PC-9 (cell line): ENCODE measurements at regions not wholly inside any gene's neighbourhood (a gene's known extent, or its start where the extent isn't known, plus 50 kb on each side); places are given as distances from the start of the nearest gene placed in this dataset.

Experiments used
- EZH2 ChIP-seq: fragments of 200-600 bp; sonication (generic); IDR thresholded peaks from 2 replicates; pipeline ENCODE4 v1.8.0; 2017; ENCODE audit warnings: antibody characterized with exemption, low read depth
- TF ChIP-seq, protein P1 (sequence below): fragments of 200-600 bp; sonication (generic); conservative IDR thresholded peaks from 2 replicates; pipeline ENCODE4 v1.6.1; 2017; ENCODE audit warnings: mixed run types, antibody characterized with exemption, mild to moderate bottlenecking, moderate library complexity

DNA sequence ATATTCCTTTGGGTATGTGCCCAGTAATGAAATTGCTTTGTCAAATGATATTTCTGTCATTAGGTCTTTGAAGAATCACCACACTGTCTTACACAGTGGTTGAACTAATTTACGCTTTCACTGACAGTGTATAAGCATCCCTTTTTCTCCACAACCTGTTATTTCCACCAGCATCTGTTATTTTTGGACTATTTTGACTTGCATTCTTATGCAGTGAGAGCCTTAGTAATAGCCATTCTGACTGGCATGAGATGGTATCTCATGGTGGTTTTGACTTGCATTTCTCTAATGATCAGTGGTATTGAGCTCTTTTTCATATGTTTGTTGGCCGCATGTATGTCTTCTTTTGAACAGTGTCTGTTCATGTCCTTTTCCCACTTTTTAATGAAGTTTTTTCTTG lies 92.0 kb upstream of the SPATA13 start:
- TF ChIP-seq EZH2, result no peak
- TF ChIP-seq, protein P1, sequence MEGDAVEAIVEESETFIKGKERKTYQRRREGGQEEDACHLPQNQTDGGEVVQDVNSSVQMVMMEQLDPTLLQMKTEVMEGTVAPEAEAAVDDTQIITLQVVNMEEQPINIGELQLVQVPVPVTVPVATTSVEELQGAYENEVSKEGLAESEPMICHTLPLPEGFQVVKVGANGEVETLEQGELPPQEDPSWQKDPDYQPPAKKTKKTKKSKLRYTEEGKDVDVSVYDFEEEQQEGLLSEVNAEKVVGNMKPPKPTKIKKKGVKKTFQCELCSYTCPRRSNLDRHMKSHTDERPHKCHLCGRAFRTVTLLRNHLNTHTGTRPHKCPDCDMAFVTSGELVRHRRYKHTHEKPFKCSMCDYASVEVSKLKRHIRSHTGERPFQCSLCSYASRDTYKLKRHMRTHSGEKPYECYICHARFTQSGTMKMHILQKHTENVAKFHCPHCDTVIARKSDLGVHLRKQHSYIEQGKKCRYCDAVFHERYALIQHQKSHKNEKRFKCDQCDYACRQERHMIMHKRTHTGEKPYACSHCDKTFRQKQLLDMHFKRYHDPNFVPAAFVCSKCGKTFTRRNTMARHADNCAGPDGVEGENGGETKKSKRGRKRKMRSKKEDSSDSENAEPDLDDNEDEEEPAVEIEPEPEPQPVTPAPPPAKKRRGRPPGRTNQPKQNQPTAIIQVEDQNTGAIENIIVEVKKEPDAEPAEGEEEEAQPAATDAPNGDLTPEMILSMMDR, result no peak
